Trophoblast cell (in vitro differentiated cells and primary cell): ENCODE measurements at regions not wholly inside any gene's neighbourhood (a gene's known extent, or its start where the extent isn't known, plus 50 kb on each side); places are given as distances from the start of the nearest gene placed in this dataset.

ENCODE experiments used
- DNase-seq, 2 donors: peaks; one replicate each; pipeline ENCODE4 v3.0.0-alpha.2; 2016
- H2AFZ ChIP-seq: 2 replicates; pipeline ENCODE4 v1.6.1; 2013; ENCODE audit warnings: low read length, moderate library complexity, mild to moderate bottlenecking; ENCODE audit not compliant: insufficient read depth, poor library complexity
- H2AK5ac ChIP-seq: 2 replicates; pipeline ENCODE4 v1.6.1; 2013; ENCODE audit warnings: mild to moderate bottlenecking, low read length
- H2BK120ac ChIP-seq: 2 replicates; pipeline ENCODE4 v1.6.1; 2013; ENCODE audit warnings: low read length, mild to moderate bottlenecking, moderate library complexity; ENCODE audit not compliant: insufficient read depth, poor library complexity
- H2BK12ac ChIP-seq: 2 replicates; pipeline ENCODE4 v1.6.1; 2013; ENCODE audit warnings: mild to moderate bottlenecking, low read length, moderate library complexity
- H2BK5ac ChIP-seq: 2 replicates; pipeline ENCODE4 v1.6.1; 2013; ENCODE audit warnings: low read length, low read depth, moderate library complexity, mild to moderate bottlenecking; ENCODE audit not compliant: poor library complexity
- H3K14ac ChIP-seq: 2 replicates; pipeline ENCODE4 v1.6.1; 2013; ENCODE audit warnings: mild to moderate bottlenecking, low read length
- H3K18ac ChIP-seq: 2 replicates; pipeline ENCODE4 v1.6.1; 2013; ENCODE audit warnings: mild to moderate bottlenecking, low read length
- H3K23ac ChIP-seq: 2 replicates; pipeline ENCODE4 v1.6.1; 2013; ENCODE audit warnings: low read length
- H3K27ac ChIP-seq: 2 replicates; pipeline ENCODE4 v1.5.1; 2013; ENCODE audit warnings: low read depth, mild to moderate bottlenecking, inconsistent platforms, low read length, moderate library complexity
- H3K27me3 ChIP-seq: 2 replicates; pipeline ENCODE4 v1.6.1; 2013; ENCODE audit warnings: inconsistent platforms, mild to moderate bottlenecking, low read length, moderate library complexity; ENCODE audit not compliant: insufficient read depth
- H3K36me3 ChIP-seq, 2 experiments: 1 replicate in 1 of 2; 2 replicates in 1 of 2; pipeline ENCODE4 v1.6.1; 2013; ENCODE audit warnings: low read length in 2 of 2, mild to moderate bottlenecking in 2 of 2, moderate library complexity in 1 of 2; ENCODE audit not compliant: insufficient read depth in 2 of 2, control insufficient read depth in 1 of 2
- H3K4ac ChIP-seq: 2 replicates; pipeline ENCODE4 v1.6.1; 2013; ENCODE audit warnings: low read depth, mild to moderate bottlenecking, low read length, moderate library complexity
- H3K4me1 ChIP-seq, 2 experiments: 1 replicate in 1 of 2; 2 replicates in 1 of 2; pipeline ENCODE4 v1.6.1; 2013; ENCODE audit warnings: low read length in 2 of 2, mild to moderate bottlenecking in 2 of 2, moderate library complexity in 1 of 2; ENCODE audit not compliant: insufficient read depth in 2 of 2, control insufficient read depth in 1 of 2
- H3K4me2 ChIP-seq: 2 replicates; pipeline ENCODE4 v1.6.1; 2013; ENCODE audit warnings: inconsistent platforms, mild to moderate bottlenecking, low read length, moderate library complexity
- H3K4me3 ChIP-seq: 2 replicates; pipeline ENCODE4 v1.5.1; 2013; ENCODE audit warnings: mild to moderate bottlenecking, low read depth, low read length, inconsistent platforms
- H3K79me1 ChIP-seq: one replicate; pipeline ENCODE4 v1.6.1; 2013; ENCODE audit warnings: low read length
- H3K79me2 ChIP-seq: 2 replicates; pipeline ENCODE4 v1.6.1; 2013; ENCODE audit warnings: low read length, mild to moderate bottlenecking; ENCODE audit not compliant: control insufficient read depth, insufficient read depth, poor library complexity
- H3K9ac ChIP-seq: 2 replicates; pipeline ENCODE4 v1.6.1; 2013; ENCODE audit warnings: mild to moderate bottlenecking, low read length
- H3K9me3 ChIP-seq: 2 replicates; pipeline ENCODE4 v1.6.1; 2013; ENCODE audit warnings: low read depth, mild to moderate bottlenecking, control low read depth, inconsistent platforms, low read length; ENCODE audit not compliant: insufficient read depth
- H4K12ac ChIP-seq: 2 replicates; pipeline ENCODE4 v1.6.1; 2013; ENCODE audit warnings: low read depth, mild to moderate bottlenecking, low read length, moderate library complexity
- H4K8ac ChIP-seq: 2 replicates; pipeline ENCODE4 v1.6.1; 2013; ENCODE audit warnings: low read depth, mild to moderate bottlenecking, low read length, moderate library complexity
- H4K91ac ChIP-seq: one replicate; pipeline ENCODE4 v1.6.1; 2013; ENCODE audit warnings: low read depth, mild to moderate bottlenecking, low read length, moderate library complexity
- WGBS: extraction: QIAGEN DNeasy Blood & Tissue Kit; methylation state at CpG from one replicate; pipeline ENCODE4 v1.1.7; 2013; ENCODE audit warnings: missing lambda C conversion rate; ENCODE audit not compliant: insufficient read length, insufficient coverage; ENCODE audit errors: extremely low coverage; 5-methylcytosine and 5-hydroxymethylcytosine counted together

GRCh38 chr5:121271546-121271945 lies 580.1 kb upstream of the FTMT start:
- no peak for DNase-seq
- H4K8ac ChIP-seq = no peak overlapping the region
- no peak overlapping the region for H3K18ac ChIP-seq
- no peak overlapping the region for H3K27ac ChIP-seq
- peaks cover 0 to 3% of the 10 kb centered on the region in 2 experiments for H3K4me1 ChIP-seq
- no peak overlapping the region for H3K23ac ChIP-seq
- H4K12ac ChIP-seq = no peak overlapping the region
- H4K91ac ChIP-seq = no peak overlapping the region
- H3K4me3 ChIP-seq = no peak overlapping the region
- H2BK12ac ChIP-seq = no peak overlapping the region
- H2AK5ac ChIP-seq = no peak overlapping the region
- no peak overlapping the region for H3K4ac ChIP-seq
- H3K4me2 ChIP-seq = no peak overlapping the region
- H3K14ac ChIP-seq = no peak overlapping the region
- H2BK5ac ChIP-seq = no peak overlapping the region
- no peak overlapping the region for H2AFZ ChIP-seq
- no CpG with 5 or more reads among the region's 2 CpGs for WGBS
- no peak overlapping the region for H2BK120ac ChIP-seq
- no peaks in the 10 kb centered on the region for H3K36me3 ChIP-seq
- no peaks in the 10 kb centered on the region for H3K79me1 ChIP-seq
- H3K9ac ChIP-seq = no peak overlapping the region
- no peaks in the 10 kb centered on the region for H3K27me3 ChIP-seq
- no peaks in the 10 kb centered on the region for H3K9me3 ChIP-seq
- H3K79me2 ChIP-seq = no peaks in the 10 kb centered on the region

GRCh38 chr5:121273833-121274433 lies 577.7 kb upstream of the FTMT start:
- Histone ChIP-seq H3K18ac (no peak overlapping the region), H3K79me1 (no peaks in the 10 kb centered on the region), H3K27ac (no peak overlapping the region), H3K4ac (no peak overlapping the region), H3K9me3 (no peaks in the 10 kb centered on the region), H3K4me3 (no peak overlapping the region), H2BK120ac (no peak overlapping the region), H2BK12ac (no peak overlapping the region), H3K36me3 (no peaks in the 10 kb centered on the region), H3K4me2 (peak overlapping the region; percentile 41), H3K9ac (peak overlapping the region; percentile 18), H4K8ac (no peak overlapping the region), H2BK5ac (no peak overlapping the region), H4K12ac (no peak overlapping the region), H4K91ac (no peak overlapping the region), H3K27me3 (no peaks in the 10 kb centered on the region), H2AFZ (no peak overlapping the region), H2AK5ac (no peak overlapping the region), H3K4me1 (peaks cover 0 to 3% of the 10 kb centered on the region in 2 experiments), H3K14ac (no peak overlapping the region), H3K23ac (no peak overlapping the region), H3K79me2 (no peaks in the 10 kb centered on the region)
- no peak for DNase-seq
- no CpG with 5 or more reads among the region's 2 CpGs for whole genome bisulfite sequencing

DNA sequence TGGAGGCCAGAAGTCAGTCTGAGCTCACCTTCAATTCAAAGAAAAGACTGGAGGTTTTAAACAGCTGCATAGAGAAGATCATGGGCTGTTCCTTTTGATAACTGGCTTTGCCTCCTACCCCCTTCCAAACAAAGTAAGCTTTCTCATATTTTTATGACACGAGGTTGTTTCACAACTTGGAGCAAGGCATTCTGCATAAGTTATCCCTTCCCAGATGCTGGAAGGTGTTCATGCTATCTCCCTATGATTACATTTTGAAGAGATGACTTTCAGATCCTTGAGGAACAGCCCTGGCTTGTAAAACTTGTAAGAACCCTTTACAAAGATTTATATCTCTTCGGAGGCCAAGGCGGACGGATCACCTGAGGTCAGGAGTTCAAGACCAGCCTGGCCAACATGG lies 571.9 kb upstream of the FTMT start:
- no peak overlapping the region for H3K14ac ChIP-seq
- H3K9ac ChIP-seq = no peak overlapping the region
- H4K8ac ChIP-seq = no peak overlapping the region
- no peak overlapping the region for H3K23ac ChIP-seq
- H3K79me2 ChIP-seq = no peaks in the 10 kb centered on the region
- H3K9me3 ChIP-seq = no peaks in the 10 kb centered on the region
- no peak overlapping the region for H4K91ac ChIP-seq
- no peak overlapping the region for H2BK12ac ChIP-seq
- no peak overlapping the region for H2AFZ ChIP-seq
- H3K4me3 ChIP-seq = no peak overlapping the region
- no peak overlapping the region for H3K27ac ChIP-seq
- H3K18ac ChIP-seq = no peak overlapping the region
- H3K4ac ChIP-seq = no peak overlapping the region
- H4K12ac ChIP-seq = no peak overlapping the region
- no peak overlapping the region for H3K4me2 ChIP-seq
- WGBS = no CpG with 5 or more reads among the region's 4 CpGs
- no peaks in the 10 kb centered on the region for H3K79me1 ChIP-seq
- no peaks in the 10 kb centered on the region for H3K36me3 ChIP-seq
- H3K4me1 ChIP-seq = no peaks in the 10 kb centered on the region
- H2BK5ac ChIP-seq = no peak overlapping the region
- DNase-seq = peak; percentile 53 to 87
- no peak overlapping the region for H2BK120ac ChIP-seq
- H3K27me3 ChIP-seq = no peaks in the 10 kb centered on the region
- H2AK5ac ChIP-seq = no peak overlapping the region

- H3K23ac ChIP-seq = no peak overlapping the region
- no peak overlapping the region for H3K4me3 ChIP-seq
- no peaks in the 10 kb centered on the region for H3K36me3 ChIP-seq
- no CpG with 5 or more reads among the region's 4 CpGs for WGBS
- H3K79me2 ChIP-seq = no peaks in the 10 kb centered on the region
- no peak overlapping the region for H2AK5ac ChIP-seq
- H3K4ac ChIP-seq = no peak overlapping the region
- no peak overlapping the region for H4K12ac ChIP-seq
- no peak overlapping the region for H2AFZ ChIP-seq
- no peaks in the 10 kb centered on the region for H3K9me3 ChIP-seq
- no peak overlapping the region for H2BK12ac ChIP-seq
- H2BK120ac ChIP-seq = no peak overlapping the region
- H3K9ac ChIP-seq = no peak overlapping the region
- DNase-seq = peak; percentile 7 to 49
- no peak overlapping the region for H3K14ac ChIP-seq
- no peak overlapping the region for H3K27ac ChIP-seq
- no peak overlapping the region for H2BK5ac ChIP-seq
- no peaks in the 10 kb centered on the region for H3K79me1 ChIP-seq
- no peak overlapping the region for H4K8ac ChIP-seq
- no peak overlapping the region for H3K4me2 ChIP-seq
- H4K91ac ChIP-seq = no peak overlapping the region
- no peaks in the 10 kb centered on the region for H3K4me1 ChIP-seq
- no peak overlapping the region for H3K18ac ChIP-seq
- no peaks in the 10 kb centered on the region for H3K27me3 ChIP-seq
Measured at GRCh38 chr5:121285801-121286521, 565.7 kb upstream of the FTMT start.
